Keratinocyte (primary cell): ENCODE measurements at regions not wholly inside any gene's neighbourhood (a gene's known extent, or its start where the extent isn't known, plus 50 kb on each side); places are given as distances from the start of the nearest gene placed in this dataset.

ENCODE experiments used
- DNase-seq: peaks from one replicate; pipeline ENCODE4 v3.0.0-alpha.2; 2011; ENCODE audit warnings: low read depth, missing footprints, low spot score
- FAIRE-seq: peaks from 2 replicates; lab custom pipeline; 2011; peaks lifted over from hg19 to GRCh38; lab: Jason Lieb, UNC
- H2AFZ ChIP-seq: 2 replicates; pipeline ENCODE4 v1.6.0; 2012; ENCODE audit warnings: low read length, control low read depth, inconsistent platforms; ENCODE audit not compliant: control insufficient read depth
- H3K27ac ChIP-seq: 2 replicates; pipeline ENCODE4 v1.5.1; 2011; ENCODE audit warnings: low read length; ENCODE audit not compliant: control insufficient read depth, insufficient read depth
- H3K27me3 ChIP-seq: 3 replicates; pipeline ENCODE4 v1.6.0; 2011; ENCODE audit warnings: low read length; ENCODE audit not compliant: control insufficient read depth, insufficient read depth; ENCODE audit errors: extremely low read depth
- H3K36me3 ChIP-seq, 2 experiments: 2 replicates in 1 of 2; 3 replicates in 1 of 2; pipeline ENCODE4 v1.5.1; 2011; ENCODE audit warnings: low read length in 2 of 2, mild to moderate bottlenecking in 1 of 2; ENCODE audit not compliant: control insufficient read depth in 2 of 2, insufficient read depth in 2 of 2; ENCODE audit errors: extremely low read depth in 1 of 2
- H3K4me1 ChIP-seq: 3 replicates; pipeline ENCODE4 v1.5.1; 2011; ENCODE audit warnings: low read length; ENCODE audit not compliant: control insufficient read depth, insufficient read depth; ENCODE audit errors: extremely low read depth
- H3K4me2 ChIP-seq: 3 replicates; pipeline ENCODE4 v1.6.0; 2011; ENCODE audit warnings: low read depth, low read length; ENCODE audit not compliant: control insufficient read depth, insufficient read depth; ENCODE audit errors: extremely low read depth
- H3K4me3 ChIP-seq, 3 experiments: fragments of 200-600 bp in 1 of 3; sonication (generic) in 1 of 3; 2 replicates in 2 of 3; 3 replicates in 1 of 3; pipeline ENCODE4 v1.5.1; 2011 to 2016; ENCODE audit warnings: low read length in 3 of 3, mild to moderate bottlenecking in 3 of 3, control low read depth in 2 of 3, inconsistent platforms in 1 of 3, low read depth in 1 of 3, mixed read lengths in 1 of 3, mixed run types in 1 of 3, moderate library complexity in 1 of 3; ENCODE audit not compliant: control insufficient read depth in 2 of 3, insufficient read depth in 2 of 3; ENCODE audit errors: extremely low read depth in 1 of 3
- H3K79me2 ChIP-seq: 2 replicates; pipeline ENCODE4 v1.6.0; 2012; ENCODE audit warnings: low read length; ENCODE audit not compliant: control insufficient read depth, insufficient read depth
- H3K9ac ChIP-seq: 3 replicates; pipeline ENCODE4 v1.6.0; 2011; ENCODE audit warnings: low read length; ENCODE audit not compliant: control insufficient read depth, insufficient read depth; ENCODE audit errors: extremely low read depth
- H3K9me1 ChIP-seq: 3 replicates; pipeline ENCODE4 v1.6.0; 2011; ENCODE audit warnings: low read length; ENCODE audit not compliant: control insufficient read depth, insufficient read depth; ENCODE audit errors: extremely low read depth
- H3K9me3 ChIP-seq: 2 replicates; pipeline ENCODE4 v1.5.1; 2012; ENCODE audit warnings: low read depth, low read length; ENCODE audit not compliant: control insufficient read depth
- H4K20me1 ChIP-seq: 3 replicates; pipeline ENCODE4 v1.6.0; 2011; ENCODE audit warnings: low read length; ENCODE audit not compliant: control insufficient read depth, insufficient read depth; ENCODE audit errors: extremely low read depth
- CTCF ChIP-seq, 3 experiments: IDR thresholded peaks in 1 of 3; conservative IDR thresholded peaks in 1 of 3; optimal IDR thresholded peaks in 1 of 3; 2 replicates in 2 of 3; 3 replicates in 1 of 3; pipeline versions ENCODE3 to v1.5.1; 2011; ENCODE audit warnings: low read length in 3 of 3, mild to moderate bottlenecking in 3 of 3, moderate library complexity in 2 of 3, control low read depth in 1 of 3, inconsistent platforms in 1 of 3; ENCODE audit not compliant: insufficient read depth in 2 of 3; ENCODE audit errors: extremely low read depth in 1 of 3
- EZH2 ChIP-seq: IDR thresholded peaks from one replicate; pipeline ENCODE4 v1.6.1; 2012; ENCODE audit warnings: inconsistent platforms, mild to moderate bottlenecking, low read length, moderate library complexity
- dilution Hi-C: fragments of 300-500 bp; cut with MboI; formaldehyde crosslinking; loops from one replicate; pipeline ENCODE4 v1.7.0; 2020; ENCODE audit warnings: low sequenced_read_pairs; ENCODE audit not compliant: extremely low pct_ligation_motif_present

DNA sequence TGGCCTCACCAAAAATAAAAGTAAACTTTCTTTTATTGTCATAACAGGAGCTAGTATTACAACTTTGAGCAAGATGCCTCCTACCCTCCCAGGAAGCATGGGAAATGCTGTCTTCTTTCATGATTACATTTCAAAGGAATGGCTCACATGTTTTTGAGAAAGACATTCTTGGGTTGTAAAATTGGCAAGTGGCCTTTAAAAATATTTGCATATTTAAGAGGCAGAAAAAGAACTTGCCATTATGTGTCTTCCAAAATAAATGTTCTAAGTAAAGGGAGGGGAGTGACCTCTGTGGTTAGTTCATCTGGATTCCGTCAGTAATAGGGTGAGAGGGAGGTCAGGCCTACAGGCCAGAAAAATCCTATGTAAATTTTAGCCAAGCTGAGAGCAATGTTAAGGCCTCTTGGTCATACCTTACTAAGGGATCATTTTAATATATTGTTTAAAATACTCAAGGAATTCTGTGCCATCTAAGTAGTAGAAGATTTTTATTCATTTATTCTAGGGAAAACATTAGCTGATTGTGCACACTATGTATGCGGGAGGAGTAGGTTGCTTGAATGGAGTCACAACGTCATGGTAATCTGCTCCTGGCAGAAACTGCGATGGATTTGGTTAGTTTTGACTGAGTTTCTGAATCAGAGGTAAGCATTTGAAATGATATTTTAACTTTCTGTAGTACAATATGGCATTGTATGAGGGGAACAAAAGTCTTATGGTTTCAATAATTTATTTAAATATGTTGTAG lies 1485.7 kb upstream of the CDH9 start:
- no peak for FAIRE-seq
- no peaks in the 10 kb centered on the region for H3K9me3 ChIP-seq
- no peak overlapping the region for H3K4me2 ChIP-seq
- no peaks in the 10 kb centered on the region for H3K79me2 ChIP-seq
- dilution Hi-C loops: no loop called here
- H4K20me1 ChIP-seq: no peaks in the 10 kb centered on the region
- DNase-seq: no peak
- no peaks in the 10 kb centered on the region for H3K36me3 ChIP-seq
- H3K9me1 ChIP-seq: no peaks in the 10 kb centered on the region
- no peak overlapping the region for H3K4me3 ChIP-seq
- TF ChIP-seq EZH2 (no peak), CTCF (optimal IDR thresholded peaks at IDR 0.05 in 1 of 3, IDR thresholded peaks at IDR 0.05 in 1 of 3, conservative IDR thresholded peaks at IDR 0.05 in 1 of 3; ENCODE audit: extremely low read depth in 1 of 3, insufficient read depth in 2 of 3, low read length in 3 of 3) (no peak)
- H3K9ac ChIP-seq: no peak overlapping the region
- no peaks in the 10 kb centered on the region for H3K4me1 ChIP-seq
- H2AFZ ChIP-seq: no peak overlapping the region
- no peaks in the 10 kb centered on the region for H3K27me3 ChIP-seq
- no peak overlapping the region for H3K27ac ChIP-seq

DNA sequence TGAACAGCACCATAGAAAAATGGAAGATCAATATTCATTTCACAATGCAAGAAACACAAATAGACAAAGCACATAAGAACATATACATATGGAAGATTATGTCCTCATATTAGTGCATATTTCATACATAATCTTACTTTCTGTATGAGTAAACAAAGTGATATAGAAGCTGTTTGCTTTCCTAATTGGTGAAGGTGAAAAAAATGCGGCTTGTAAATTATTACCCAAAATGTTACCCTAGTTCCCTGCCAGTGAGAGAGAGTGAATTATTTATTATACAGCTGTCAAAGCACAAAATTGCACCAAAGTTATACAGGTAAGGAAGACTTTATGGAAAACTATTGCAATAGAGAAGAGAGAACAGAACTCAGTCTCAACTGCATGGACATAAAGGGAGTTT lies 1485.0 kb upstream of the CDH9 start:
- H3K27me3 ChIP-seq: no peaks in the 10 kb centered on the region
- H3K36me3 ChIP-seq: no peaks in the 10 kb centered on the region
- no peak for TF ChIP-seq CTCF (optimal IDR thresholded peaks at IDR 0.05 in 1 of 3, IDR thresholded peaks at IDR 0.05 in 1 of 3, conservative IDR thresholded peaks at IDR 0.05 in 1 of 3; ENCODE audit: extremely low read depth in 1 of 3, insufficient read depth in 2 of 3, low read length in 3 of 3)
- TF ChIP-seq EZH2: no peak
- no peak for FAIRE-seq
- no peak overlapping the region for H3K9ac ChIP-seq
- H3K27ac ChIP-seq: no peak overlapping the region
- no peaks in the 10 kb centered on the region for H3K79me2 ChIP-seq
- H3K4me2 ChIP-seq: no peak overlapping the region
- H2AFZ ChIP-seq: no peak overlapping the region
- dilution Hi-C loops: no loop called here
- H4K20me1 ChIP-seq: no peaks in the 10 kb centered on the region
- no peaks in the 10 kb centered on the region for H3K4me1 ChIP-seq
- no peaks in the 10 kb centered on the region for H3K9me1 ChIP-seq
- DNase-seq: no peak
- no peak overlapping the region for H3K4me3 ChIP-seq
- H3K9me3 ChIP-seq: no peaks in the 10 kb centered on the region
